ENCODE measurements at regions not wholly inside any gene's neighbourhood (a gene's known extent, or its start where the extent isn't known, plus 50 kb on each side); places are given as distances from the start of the nearest gene placed in this dataset.

- Histone ChIP-seq H4K20me1 (ENCODE audit: low read depth, low read length) (no peaks in the 10 kb centered on the region), H3F3A (ENCODE audit: insufficient read depth) (no peaks in the 10 kb centered on the region), H3K36me3 (ENCODE audit: low read length) (no peaks in the 10 kb centered on the region), H3K27ac (ENCODE audit: low read depth, low read length) (no peak overlapping the region), H3K27me3 (ENCODE audit: low read length) (no peaks in the 10 kb centered on the region), H2AFZ (ENCODE audit: low read depth, low read length, severe bottlenecking) (no peak overlapping the region), H3K4me2 (ENCODE audit: low read depth, low read length, poor library complexity, severe bottlenecking) (no peak overlapping the region), H3K4me3 (ENCODE audit: insufficient read depth, low read length, poor library complexity, severe bottlenecking) (no peak overlapping the region), H3K79me2 (ENCODE audit: insufficient read depth, low read length) (no peaks in the 10 kb centered on the region), H3K9me2 (replicated peaks; ENCODE audit: insufficient read depth, low read length) (no peaks in the 10 kb centered on the region), H3K9ac (ENCODE audit: low read length) (no peak overlapping the region), H3K9me3 (ENCODE audit: insufficient read depth, low read length) (no peaks in the 10 kb centered on the region)
- TF ChIP-seq CTCF (IDR thresholded peaks at IDR 0.05; ENCODE audit: insufficient read depth, low read length, poor library complexity, severe bottlenecking) (no peak), EZH2phosphoT487 (conservative IDR thresholded peaks at IDR 0.05; ENCODE audit: low read length) (no peak)
Observed at GRCh38 chr2:23114299-23114698, 270.7 kb upstream of the KLHL29 start.

DNA sequence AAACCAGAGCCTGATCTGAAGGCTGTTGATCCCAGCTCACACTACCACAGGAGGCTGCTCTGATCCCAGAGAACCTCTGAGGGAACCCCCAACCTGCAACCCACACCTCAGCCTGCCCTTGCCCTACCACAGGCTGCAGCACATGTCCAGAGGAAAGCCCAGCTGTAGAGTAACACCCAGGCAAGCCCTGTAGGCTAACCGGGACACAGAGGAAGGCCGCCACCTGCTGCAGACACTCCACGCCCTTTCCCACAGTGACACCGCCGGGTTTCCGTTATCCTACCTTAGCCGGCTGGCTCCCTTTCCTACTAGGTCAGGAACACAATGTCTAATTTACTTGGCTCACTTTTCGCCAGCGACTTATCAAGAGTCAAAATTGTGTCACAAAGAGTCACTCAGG lies 266.7 kb upstream of the KLHL29 start:
- H4K20me1 ChIP-seq (ENCODE audit: low read depth, low read length), result no peaks in the 10 kb centered on the region
- H3K9me3 ChIP-seq (ENCODE audit: insufficient read depth, low read length), result no peaks in the 10 kb centered on the region
- H2AFZ ChIP-seq (ENCODE audit: low read depth, low read length, severe bottlenecking), result no peak overlapping the region
- H3K36me3 ChIP-seq (ENCODE audit: low read length), result no peaks in the 10 kb centered on the region
- no peaks in the 10 kb centered on the region for H3K27me3 ChIP-seq (ENCODE audit: low read length)
- no peak overlapping the region for H3K9ac ChIP-seq (ENCODE audit: low read length)
- no peak overlapping the region for H3K4me3 ChIP-seq (ENCODE audit: insufficient read depth, low read length, poor library complexity, severe bottlenecking)
- H3F3A ChIP-seq (ENCODE audit: insufficient read depth), result no peaks in the 10 kb centered on the region
- H3K4me2 ChIP-seq (ENCODE audit: low read depth, low read length, poor library complexity, severe bottlenecking), result no peak overlapping the region
- H3K27ac ChIP-seq (ENCODE audit: low read depth, low read length), result no peak overlapping the region
- H3K9me2 ChIP-seq (replicated peaks; ENCODE audit: insufficient read depth, low read length), result no peaks in the 10 kb centered on the region
- TF ChIP-seq CTCF (IDR thresholded peaks at IDR 0.05; ENCODE audit: insufficient read depth, low read length, poor library complexity, severe bottlenecking), result no peak
- no peak for TF ChIP-seq EZH2phosphoT487 (conservative IDR thresholded peaks at IDR 0.05; ENCODE audit: low read length)
- H3K79me2 ChIP-seq (ENCODE audit: insufficient read depth, low read length), result no peaks in the 10 kb centered on the region

DNA sequence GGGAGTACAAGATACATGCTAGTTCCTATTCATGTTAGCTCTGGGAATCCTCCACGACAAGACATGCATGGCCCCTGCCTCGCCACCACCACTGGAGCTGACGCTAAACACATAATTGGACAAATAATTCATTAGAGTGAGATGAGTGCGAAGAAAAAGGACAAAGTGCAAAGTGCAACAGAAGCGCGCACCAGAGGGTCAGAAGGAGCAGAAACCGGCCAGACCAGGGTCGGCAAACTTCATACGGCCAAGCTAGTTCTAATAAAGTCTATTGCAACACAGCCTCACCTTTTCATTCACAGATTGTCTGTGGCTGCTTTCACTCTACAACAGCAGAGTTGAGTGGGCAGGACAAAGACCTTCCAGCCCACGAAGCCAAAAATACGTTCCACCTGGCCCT lies 266.1 kb upstream of the KLHL29 start:
- Histone ChIP-seq H3K4me3 (ENCODE audit: insufficient read depth, low read length, poor library complexity, severe bottlenecking) (no peak overlapping the region), H3K9me2 (replicated peaks; ENCODE audit: insufficient read depth, low read length) (no peaks in the 10 kb centered on the region), H3F3A (ENCODE audit: insufficient read depth) (no peaks in the 10 kb centered on the region), H3K9me3 (ENCODE audit: insufficient read depth, low read length) (no peaks in the 10 kb centered on the region), H3K79me2 (ENCODE audit: insufficient read depth, low read length) (no peaks in the 10 kb centered on the region), H2AFZ (ENCODE audit: low read depth, low read length, severe bottlenecking) (no peak overlapping the region), H3K27ac (ENCODE audit: low read depth, low read length) (no peak overlapping the region), H3K36me3 (ENCODE audit: low read length) (no peaks in the 10 kb centered on the region), H3K9ac (ENCODE audit: low read length) (no peak overlapping the region), H3K27me3 (ENCODE audit: low read length) (no peaks in the 10 kb centered on the region), H3K4me2 (ENCODE audit: low read depth, low read length, poor library complexity, severe bottlenecking) (no peak overlapping the region), H4K20me1 (ENCODE audit: low read depth, low read length) (no peaks in the 10 kb centered on the region)
- no peak for TF ChIP-seq EZH2phosphoT487 (conservative IDR thresholded peaks at IDR 0.05; ENCODE audit: low read length)
- TF ChIP-seq CTCF (IDR thresholded peaks at IDR 0.05; ENCODE audit: insufficient read depth, low read length, poor library complexity, severe bottlenecking), result no peak

DNA sequence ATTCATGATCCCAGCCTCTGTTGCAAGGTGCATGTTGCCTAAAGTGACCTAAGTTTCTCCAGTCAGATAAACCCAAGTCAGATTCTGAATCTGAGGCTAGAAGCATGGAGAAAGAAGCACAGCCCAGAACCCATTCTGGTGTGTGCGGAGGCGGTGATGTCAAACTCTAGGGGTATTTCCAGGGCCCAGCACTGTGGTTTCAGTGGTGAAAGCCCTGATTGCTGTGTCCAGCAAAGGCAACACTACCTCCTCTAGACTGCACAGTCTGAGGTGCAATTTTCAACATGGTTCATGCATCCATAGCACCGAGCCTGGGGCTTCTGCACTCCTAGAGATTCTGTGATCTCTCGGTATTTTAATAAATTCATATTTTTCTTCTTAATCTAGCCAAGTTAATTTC lies 264.8 kb upstream of the KLHL29 start:
- Histone ChIP-seq H3K79me2 (ENCODE audit: insufficient read depth, low read length) (no peaks in the 10 kb centered on the region), H3K4me3 (ENCODE audit: insufficient read depth, low read length, poor library complexity, severe bottlenecking) (no peak overlapping the region), H3K36me3 (ENCODE audit: low read length) (no peaks in the 10 kb centered on the region), H3F3A (ENCODE audit: insufficient read depth) (no peaks in the 10 kb centered on the region), H3K9me3 (ENCODE audit: insufficient read depth, low read length) (no peaks in the 10 kb centered on the region), H2AFZ (ENCODE audit: low read depth, low read length, severe bottlenecking) (no peak overlapping the region), H3K27me3 (ENCODE audit: low read length) (no peaks in the 10 kb centered on the region), H3K4me2 (ENCODE audit: low read depth, low read length, poor library complexity, severe bottlenecking) (no peak overlapping the region), H3K9ac (ENCODE audit: low read length) (no peak overlapping the region), H3K27ac (ENCODE audit: low read depth, low read length) (no peak overlapping the region), H4K20me1 (ENCODE audit: low read depth, low read length) (no peaks in the 10 kb centered on the region), H3K9me2 (replicated peaks; ENCODE audit: insufficient read depth, low read length) (no peaks in the 10 kb centered on the region)
- no peak for TF ChIP-seq CTCF (IDR thresholded peaks at IDR 0.05; ENCODE audit: insufficient read depth, low read length, poor library complexity, severe bottlenecking)
